Activated CD8-positive, alpha-beta memory T cell treated with anti-CD3 and anti-CD28 coated beads for 48 hours (primary cell): ENCODE measurements at regions not wholly inside any gene's neighbourhood (a gene's known extent, or its start where the extent isn't known, plus 50 kb on each side); places are given as distances from the start of the nearest gene placed in this dataset.

Experiments used
- DNase-seq, 3 experiments: peaks; one replicate each; pipeline ENCODE4 v3.0.0-alpha.2; 2020; ENCODE audit warnings: low read depth in 2 of 3, low spot score in 2 of 3

- no peak for DNase-seq
Observed at GRCh38 chr17:15048933-15049794, 216.0 kb downstream of the PMP22 start.

- DNase-seq = no peak
Observed at GRCh38 chr17:15048381-15048780, 216.7 kb downstream of the PMP22 start.

GRCh38 chr17:15042311-15042710 lies 222.8 kb downstream of the PMP22 start:
- DNase-seq = no peak

- DNase-seq = no peak
Observed at GRCh38 chr17:15039366-15039765, 225.8 kb downstream of the PMP22 start.

GRCh38 chr17:15038656-15039055 lies 226.5 kb downstream of the PMP22 start:
- DNase-seq = no peak

- DNase-seq = no peak
Observed at GRCh38 chr17:15036238-15036637, 228.9 kb downstream of the PMP22 start.

GRCh38 chr17:15031975-15032374 lies 233.2 kb downstream of the PMP22 start:
- no peak for DNase-seq

GRCh38 chr17:15029469-15029868 lies 235.7 kb downstream of the PMP22 start:
- DNase-seq = no peak

- no peak for DNase-seq
Observed at GRCh38 chr17:15027853-15028252, 237.3 kb downstream of the PMP22 start.

- no peak for DNase-seq
Observed at GRCh38 chr17:15026088-15026487, 239.0 kb downstream of the PMP22 start.

GRCh38 chr17:15023589-15024336 lies 241.4 kb downstream of the PMP22 start:
- DNase-seq = no peak

GRCh38 chr17:15019158-15019557 lies 246.0 kb downstream of the PMP22 start:
- no peak for DNase-seq

- no peak for DNase-seq
Observed at GRCh38 chr17:15012351-15012980, 252.7 kb downstream of the PMP22 start.

- DNase-seq = no peak
Observed at GRCh38 chr17:15009087-15009486, 256.0 kb downstream of the PMP22 start.

- no peak for DNase-seq
Observed at GRCh38 chr17:15007147-15007553, 258.0 kb downstream of the PMP22 start.

GRCh38 chr17:15006421-15007128 lies 258.6 kb downstream of the PMP22 start:
- no peak for DNase-seq

GRCh38 chr17:15000661-15001060 lies 264.5 kb downstream of the PMP22 start:
- DNase-seq = no peak

GRCh38 chr17:14997290-14997689 lies 267.8 kb downstream of the PMP22 start:
- no peak for DNase-seq

- DNase-seq = no peak
Observed at GRCh38 chr17:14986127-14986526, 279.0 kb downstream of the PMP22 start.

GRCh38 chr17:14972844-14973243 lies 292.3 kb downstream of the PMP22 start:
- no peak for DNase-seq

GRCh38 chr17:14971054-14971453 lies 294.1 kb downstream of the PMP22 start:
- no peak for DNase-seq
